HepG2 (cell line): ENCODE measurements at regions not wholly inside any gene's neighbourhood (a gene's known extent, or its start where the extent isn't known, plus 50 kb on each side); places are given as distances from the start of the nearest gene placed in this dataset.

ENCODE experiments used
- CTCF ChIP-seq: sonication (generic); formaldehyde crosslinking; IDR thresholded peaks from 2 replicates; pipeline ENCODE4 v1.5.0; 2020; ENCODE audit warnings: mild to moderate bottlenecking, missing genetic modification reagents, moderate library complexity
- FOXK1 ChIP-seq: sonication (generic); formaldehyde crosslinking; IDR thresholded peaks from 2 replicates; pipeline ENCODE4 v1.4.0; 2020; ENCODE audit warnings: low read depth, missing genetic modification reagents, borderline replicate concordance
- HNF4A ChIP-seq: sonication (generic); formaldehyde crosslinking; IDR thresholded peaks from 2 replicates; pipeline ENCODE4 v1.4.0; 2020; ENCODE audit warnings: missing genetic modification reagents
- HNRNPLL ChIP-seq: fragments of 200-400 bp; formaldehyde crosslinking; IDR thresholded peaks from 2 replicates; pipeline ENCODE4 v1.6.1; 2017; ENCODE audit warnings: mild to moderate bottlenecking, low read depth, low read length; ENCODE audit not compliant: poor library complexity, severe bottlenecking
- MBD4 ChIP-seq: IDR thresholded peaks from 2 replicates; pipeline ENCODE4 v1.6.1; 2012; ENCODE audit warnings: low read length, inconsistent platforms, borderline replicate concordance
- NFRKB ChIP-seq: fragments of 450-650 bp; IDR thresholded peaks from 2 replicates; pipeline ENCODE4 v1.6.1; 2017
- ZBTB20 ChIP-seq: sonication (generic); formaldehyde crosslinking; IDR thresholded peaks from 2 replicates; pipeline ENCODE4 v1.8.1; 2023; ENCODE audit warnings: missing genetic modification reagents, low read depth, mild to moderate bottlenecking, borderline replicate concordance
- ZMAT3 ChIP-seq: sonication (generic); formaldehyde crosslinking; conservative IDR thresholded peaks from 2 replicates; pipeline ENCODE4 v1.7.0; 2021; ENCODE audit warnings: missing genetic modification reagents
- ZNF354B ChIP-seq: sonication (generic); formaldehyde crosslinking; IDR thresholded peaks from 2 replicates; pipeline ENCODE4 v1.8.0; 2022; ENCODE audit warnings: mild to moderate bottlenecking, missing genetic modification reagents

- TF ChIP-seq ZBTB20 (CRISPR knock-in tag): no peak
- TF ChIP-seq FOXK1 (CRISPR knock-in tag): no peak
- no peak for TF ChIP-seq NFRKB
- no peak for TF ChIP-seq MBD4
- TF ChIP-seq CTCF (CRISPR knock-in tag): no peak
- TF ChIP-seq ZMAT3: no peak
- no peak for TF ChIP-seq HNRNPLL
- no peak for TF ChIP-seq ZNF354B
- TF ChIP-seq HNF4A (CRISPR knock-in tag): no peak
These were observed 212.0 kb upstream of the MGAT5 start for GRCh38 chr2:134041877-134042276.
